Smooth muscle cell (in vitro differentiated cells): ENCODE measurements at regions not wholly inside any gene's neighbourhood (a gene's known extent, or its start where the extent isn't known, plus 50 kb on each side); places are given as distances from the start of the nearest gene placed in this dataset.

ENCODE experiments used
- DNase-seq: peaks from one replicate; lab custom pipeline; 2025; ENCODE audit not compliant: unreplicated experiment; lab: John Stamatoyannopoulos, UW
- H2AFZ ChIP-seq: fragments of 200-600 bp; sonication (generic); 2 replicates; pipeline ENCODE4 v1.6.0; 2016; ENCODE audit warnings: antibody characterized with exemption, low read depth, mild to moderate bottlenecking
- H3F3A ChIP-seq: fragments of 200-600 bp; sonication (generic); 2 replicates; pipeline ENCODE4 v1.6.0; 2017; ENCODE audit warnings: antibody characterized with exemption, low read depth
- H3K27ac ChIP-seq: fragments of 200-600 bp; sonication (generic); 2 replicates; pipeline ENCODE4 v1.5.1; 2016; ENCODE audit warnings: low read depth, mild to moderate bottlenecking
- H3K27me3 ChIP-seq: fragments of 200-600 bp; sonication (generic); 2 replicates; pipeline ENCODE4 v1.6.1; 2016; ENCODE audit warnings: low read depth, mild to moderate bottlenecking
- H3K36me3 ChIP-seq: fragments of 200-600 bp; sonication (generic); 2 replicates; pipeline ENCODE4 v1.5.1; 2016; ENCODE audit warnings: low read depth
- H3K4me1 ChIP-seq: fragments of 200-600 bp; sonication (generic); 2 replicates; pipeline ENCODE4 v1.5.1; 2016; ENCODE audit warnings: low read depth
- H3K4me2 ChIP-seq: fragments of 200-600 bp; sonication (generic); 2 replicates; pipeline ENCODE4 v1.6.0; 2016; ENCODE audit warnings: mild to moderate bottlenecking
- H3K4me3 ChIP-seq: fragments of 200-600 bp; sonication (generic); 2 replicates; pipeline ENCODE4 v1.5.1; 2016; ENCODE audit warnings: mild to moderate bottlenecking
- H3K79me2 ChIP-seq: fragments of 200-600 bp; sonication (generic); 2 replicates; pipeline ENCODE4 v1.6.0; 2016; ENCODE audit warnings: low read depth, mild to moderate bottlenecking
- H3K9ac ChIP-seq: fragments of 200-600 bp; sonication (generic); 2 replicates; pipeline ENCODE4 v1.6.0; 2016; ENCODE audit warnings: low read depth
- H3K9me3 ChIP-seq: fragments of 200-600 bp; sonication (generic); replicated peaks from 2 replicates; pipeline ENCODE4 v1.5.1; 2016; ENCODE audit warnings: low read depth
- H4K20me1 ChIP-seq: fragments of 200-600 bp; sonication (generic); 2 replicates; pipeline ENCODE4 v1.6.0; 2016; ENCODE audit warnings: low read depth
- WGBS: methylation state at CpG from one replicate; pipeline ENCODE4 v1.1.7; 2016; ENCODE audit warnings: low lambda C conversion rate; 5-methylcytosine and 5-hydroxymethylcytosine counted together
- TF ChIP-seq, protein P1 (sequence below): fragments of 200-600 bp; sonication (generic); IDR thresholded peaks from 2 replicates; pipeline ENCODE4 v1.5.1; 2017; ENCODE audit warnings: borderline replicate concordance, mild to moderate bottlenecking, antibody characterized with exemption; ENCODE audit not compliant: insufficient read depth, poor library complexity, severe bottlenecking

DNA sequence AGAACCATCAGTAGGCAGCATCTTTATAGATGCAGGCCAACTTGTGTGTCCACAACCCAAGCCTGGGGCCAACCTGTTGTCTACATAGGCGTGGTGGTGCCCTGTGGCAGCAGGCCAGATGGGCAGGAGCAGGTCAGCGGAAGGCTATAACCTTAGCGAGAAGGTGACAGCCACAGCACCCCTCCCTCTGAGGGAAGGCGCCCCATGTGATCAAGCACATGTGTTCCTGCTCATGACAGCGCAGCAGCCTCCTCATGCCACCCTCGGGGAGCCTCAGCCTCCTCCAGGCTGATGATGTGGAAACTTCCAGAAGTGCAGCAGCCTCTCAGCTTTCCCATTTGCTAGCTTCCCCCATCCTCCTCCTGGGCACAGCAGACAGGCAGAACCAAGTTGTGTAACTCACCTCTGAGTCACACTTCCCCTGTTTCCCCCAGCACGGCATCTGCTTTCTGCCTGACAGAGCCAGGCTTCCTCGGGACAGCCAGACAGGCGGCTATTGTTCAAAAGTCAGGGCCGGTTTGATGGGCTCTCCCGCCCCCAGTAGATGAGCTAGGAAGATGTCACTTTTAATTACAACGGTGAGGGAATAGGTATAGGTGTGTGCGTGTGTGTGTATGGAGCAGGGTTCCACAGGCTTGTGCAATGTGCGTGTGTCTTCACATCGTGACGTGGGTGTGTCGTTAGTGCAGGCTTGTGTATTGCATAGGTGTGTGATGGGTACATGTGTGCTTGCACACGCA is 312.0 kb upstream of the ZMIZ1 start:
- no peak overlapping the region for H3K4me3 ChIP-seq
- H3K9ac ChIP-seq: peak overlapping the region; percentile 96
- peak; percentile 65 for DNase-seq
- peak overlapping the region; percentile 62 for H3K4me2 ChIP-seq
- H2AFZ ChIP-seq: no peak overlapping the region
- H3K27ac ChIP-seq: peak overlapping the region; percentile 99
- no peaks in the 10 kb centered on the region for H3K9me3 ChIP-seq
- H4K20me1 ChIP-seq: no peaks in the 10 kb centered on the region
- TF ChIP-seq, protein P1, sequence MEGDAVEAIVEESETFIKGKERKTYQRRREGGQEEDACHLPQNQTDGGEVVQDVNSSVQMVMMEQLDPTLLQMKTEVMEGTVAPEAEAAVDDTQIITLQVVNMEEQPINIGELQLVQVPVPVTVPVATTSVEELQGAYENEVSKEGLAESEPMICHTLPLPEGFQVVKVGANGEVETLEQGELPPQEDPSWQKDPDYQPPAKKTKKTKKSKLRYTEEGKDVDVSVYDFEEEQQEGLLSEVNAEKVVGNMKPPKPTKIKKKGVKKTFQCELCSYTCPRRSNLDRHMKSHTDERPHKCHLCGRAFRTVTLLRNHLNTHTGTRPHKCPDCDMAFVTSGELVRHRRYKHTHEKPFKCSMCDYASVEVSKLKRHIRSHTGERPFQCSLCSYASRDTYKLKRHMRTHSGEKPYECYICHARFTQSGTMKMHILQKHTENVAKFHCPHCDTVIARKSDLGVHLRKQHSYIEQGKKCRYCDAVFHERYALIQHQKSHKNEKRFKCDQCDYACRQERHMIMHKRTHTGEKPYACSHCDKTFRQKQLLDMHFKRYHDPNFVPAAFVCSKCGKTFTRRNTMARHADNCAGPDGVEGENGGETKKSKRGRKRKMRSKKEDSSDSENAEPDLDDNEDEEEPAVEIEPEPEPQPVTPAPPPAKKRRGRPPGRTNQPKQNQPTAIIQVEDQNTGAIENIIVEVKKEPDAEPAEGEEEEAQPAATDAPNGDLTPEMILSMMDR: no peak
- no peaks in the 10 kb centered on the region for H3K27me3 ChIP-seq
- no peaks in the 10 kb centered on the region for H3K36me3 ChIP-seq
- no peaks in the 10 kb centered on the region for H3K79me2 ChIP-seq
- peaks cover 18% of the 10 kb centered on the region for H3K4me1 ChIP-seq
- H3F3A ChIP-seq: peaks cover 21% of the 10 kb centered on the region
- 28% methylated on average over 18 of the region's 18 CpGs for WGBS

DNA sequence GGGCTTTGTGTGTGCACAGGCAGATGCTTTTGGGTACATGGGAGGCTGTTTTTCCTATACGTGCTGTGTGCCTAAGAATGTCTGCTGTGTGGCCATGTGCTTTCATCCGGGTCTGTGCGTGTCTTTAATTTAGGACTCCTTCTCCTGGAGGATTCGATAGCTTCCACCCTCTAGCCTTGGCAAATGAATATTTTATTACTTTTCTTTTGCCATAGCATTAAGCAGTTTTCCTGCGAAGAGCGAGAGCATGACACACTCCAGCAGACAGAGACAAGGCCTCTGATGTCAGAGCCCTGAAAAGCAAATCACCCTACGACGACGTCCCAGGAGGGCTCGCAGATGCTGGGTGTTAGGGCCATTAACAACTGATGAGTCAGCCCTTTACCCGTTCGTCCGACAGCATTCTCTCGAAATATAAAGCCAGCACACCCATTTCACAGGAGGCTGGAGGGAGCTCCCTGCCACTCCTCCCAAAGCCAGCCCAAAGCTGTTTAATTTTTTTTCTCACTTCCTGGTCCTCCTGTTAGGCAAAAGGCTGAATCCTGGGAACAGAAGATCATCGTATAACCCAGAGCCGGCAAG is 311.3 kb upstream of the ZMIZ1 start:
- Histone ChIP-seq H3K4me3 (no peak overlapping the region), H3K27me3 (no peaks in the 10 kb centered on the region), H3K4me2 (peak overlapping the region; percentile 62), H2AFZ (peak overlapping the region; percentile 53), H3F3A (peaks cover 24% of the 10 kb centered on the region), H3K4me1 (peaks cover 18% of the 10 kb centered on the region), H3K9me3 (no peaks in the 10 kb centered on the region), H3K27ac (peak overlapping the region; percentile 99), H3K36me3 (no peaks in the 10 kb centered on the region), H3K79me2 (no peaks in the 10 kb centered on the region), H3K9ac (peak overlapping the region; percentile 96), H4K20me1 (no peaks in the 10 kb centered on the region)
- 7% methylated on average over 16 of the region's 16 CpGs for WGBS
- no peak for DNase-seq
- TF ChIP-seq, protein P1: no peak

DNA sequence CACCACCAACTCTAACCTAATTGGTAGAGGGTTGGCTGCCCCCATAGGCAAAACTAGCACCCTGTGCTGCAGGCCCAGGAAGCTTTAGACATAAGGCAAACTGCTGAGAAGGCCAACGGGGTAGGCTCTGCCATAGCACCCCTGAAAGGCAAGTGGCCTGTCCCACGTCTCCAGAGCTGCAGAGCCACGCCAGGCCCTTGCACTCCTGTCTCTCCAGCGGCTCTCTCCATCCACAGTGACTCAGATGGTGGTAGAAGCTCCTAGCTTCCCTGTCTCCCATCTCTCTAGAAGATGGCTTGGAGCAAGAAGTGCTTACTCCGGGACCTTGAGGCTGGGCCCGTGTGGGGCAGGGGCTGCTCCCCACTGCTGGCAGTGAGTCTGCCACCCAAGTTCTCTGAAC is 310.6 kb upstream of the ZMIZ1 start:
- Histone ChIP-seq H3K27ac (peak overlapping the region; percentile 99), H3K9me3 (no peaks in the 10 kb centered on the region), H3K4me3 (no peak overlapping the region), H3K4me1 (peaks cover 18% of the 10 kb centered on the region), H3K4me2 (peak overlapping the region; percentile 11), H4K20me1 (no peaks in the 10 kb centered on the region), H3K79me2 (no peaks in the 10 kb centered on the region), H3K27me3 (no peaks in the 10 kb centered on the region), H3F3A (peaks cover 26% of the 10 kb centered on the region), H3K9ac (peak overlapping the region; percentile 63), H3K36me3 (no peaks in the 10 kb centered on the region), H2AFZ (no peak overlapping the region)
- TF ChIP-seq, protein P1: no peak
- WGBS: 90% methylated on average over 6 of the region's 6 CpGs
- no peak for DNase-seq
